MM.1S (cell line): ENCODE measurements at regions not wholly inside any gene's neighbourhood (a gene's known extent, or its start where the extent isn't known, plus 50 kb on each side); places are given as distances from the start of the nearest gene placed in this dataset.

ENCODE experiments used
- DNase-seq: peaks from one replicate; pipeline ENCODE4 v3.0.0-alpha.2; 2015
- H2AFZ ChIP-seq: fragments of 300-600 bp; sonication (generic); 2 replicates; pipeline ENCODE4 v1.6.0; 2016; ENCODE audit warnings: antibody characterized with exemption, low read length
- H3F3A ChIP-seq: fragments of 300-600 bp; sonication (generic); 2 replicates; pipeline ENCODE4 v1.6.1; 2016; ENCODE audit warnings: mild to moderate bottlenecking, antibody characterized with exemption, low read length, moderate library complexity, mixed read lengths; ENCODE audit not compliant: insufficient read depth
- H3K27ac ChIP-seq: fragments of 300-600 bp; sonication (generic); 2 replicates; pipeline ENCODE4 v1.5.1; 2016; ENCODE audit warnings: mild to moderate bottlenecking, low read length
- H3K27me3 ChIP-seq: fragments of 300-600 bp; sonication (generic); replicated peaks from 2 replicates; pipeline ENCODE4 v1.6.0; 2016; ENCODE audit warnings: low read length; ENCODE audit not compliant: insufficient read depth
- H3K36me3 ChIP-seq: fragments of 300-600 bp; sonication (generic); replicated peaks from 2 replicates; pipeline ENCODE4 v1.6.1; 2016; ENCODE audit warnings: mild to moderate bottlenecking, low read length, mixed read lengths; ENCODE audit not compliant: insufficient read depth
- H3K4me1 ChIP-seq: fragments of 300-600 bp; sonication (generic); 2 replicates; pipeline ENCODE4 v1.6.1; 2016; ENCODE audit warnings: low read length, mixed read lengths
- H3K4me2 ChIP-seq: fragments of 300-600 bp; sonication (generic); 2 replicates; pipeline ENCODE4 v1.6.0; 2016; ENCODE audit warnings: low read depth, low read length
- H3K4me3 ChIP-seq: fragments of 300-600 bp; sonication (generic); 2 replicates; pipeline ENCODE4 v1.5.1; 2016; ENCODE audit warnings: low read length, mixed read lengths
- H3K79me2 ChIP-seq: fragments of 300-600 bp; sonication (generic); 2 replicates; pipeline ENCODE4 v1.6.1; 2016; ENCODE audit warnings: mixed run types, low read length, mixed read lengths
- H3K9ac ChIP-seq: fragments of 300-600 bp; sonication (generic); 2 replicates; pipeline ENCODE4 v1.6.1; 2016; ENCODE audit warnings: low read length, mixed read lengths
- H3K9me2 ChIP-seq: fragments of 300-600 bp; sonication (generic); replicated peaks from 2 replicates; pipeline ENCODE4 v1.6.1; 2016; ENCODE audit warnings: mild to moderate bottlenecking, low read length, mixed read lengths; ENCODE audit not compliant: insufficient read depth
- H3K9me3 ChIP-seq: fragments of 300-600 bp; sonication (generic); replicated peaks from 2 replicates; pipeline ENCODE4 v1.6.1; 2016; ENCODE audit warnings: mild to moderate bottlenecking, low read length, mixed read lengths; ENCODE audit not compliant: insufficient read depth
- H4K20me1 ChIP-seq: fragments of 300-600 bp; sonication (generic); 2 replicates; pipeline ENCODE4 v1.6.1; 2016; ENCODE audit warnings: mild to moderate bottlenecking, low read length, moderate library complexity, mixed read lengths; ENCODE audit not compliant: insufficient read depth
- CTCF ChIP-seq: fragments of 300-600 bp; sonication (generic); IDR thresholded peaks from 2 replicates; pipeline ENCODE4 v1.5.1; 2016; ENCODE audit warnings: antibody characterized with exemption, low read length, mixed read lengths
- EZH2 ChIP-seq: fragments of 300-600 bp; sonication (generic); optimal IDR thresholded peaks from 2 replicates; pipeline ENCODE3; 2017; ENCODE audit warnings: low read depth, mild to moderate bottlenecking, antibody characterized with exemption, low read length, mixed read lengths
- EZH2phosphoT487 ChIP-seq: fragments of 300-600 bp; sonication (generic); IDR thresholded peaks from 2 replicates; pipeline ENCODE4 v1.6.1; 2018; ENCODE audit warnings: antibody characterized with exemption, low read length

GRCh38 chr6:76418560-76419223, 346.2 kb upstream of the IMPG1 start:
- Histone ChIP-seq H3K27me3 (no peaks in the 10 kb centered on the region), H3K4me1 (no peaks in the 10 kb centered on the region), H3K79me2 (no peaks in the 10 kb centered on the region), H3K4me2 (no peak overlapping the region), H3K27ac (no peak overlapping the region), H3F3A (no peaks in the 10 kb centered on the region), H4K20me1 (no peaks in the 10 kb centered on the region), H3K4me3 (no peak overlapping the region), H3K9ac (no peak overlapping the region), H3K9me3 (no peaks in the 10 kb centered on the region), H3K36me3 (no peaks in the 10 kb centered on the region), H2AFZ (no peak overlapping the region), H3K9me2 (no peaks in the 10 kb centered on the region)
- no peak for TF ChIP-seq CTCF
- TF ChIP-seq EZH2phosphoT487, result no peak
- no peak for TF ChIP-seq EZH2
- no peak for DNase-seq

- TF ChIP-seq EZH2 (no peak), CTCF (no peak), EZH2phosphoT487 (no peak)
- no peak for DNase-seq
- H2AFZ ChIP-seq, result no peak overlapping the region
Measured at GRCh38 chr6:76416821-76417605, 344.6 kb upstream of the IMPG1 start.

GRCh38 chr6:76403064-76403463, 330.6 kb upstream of the IMPG1 start:
- H4K20me1 ChIP-seq, result no peaks in the 10 kb centered on the region
- H3K79me2 ChIP-seq, result no peaks in the 10 kb centered on the region
- no peak overlapping the region for H3K4me3 ChIP-seq
- no peak overlapping the region for H2AFZ ChIP-seq
- H3K27me3 ChIP-seq, result no peaks in the 10 kb centered on the region
- H3F3A ChIP-seq, result no peaks in the 10 kb centered on the region
- no peaks in the 10 kb centered on the region for H3K9me2 ChIP-seq
- H3K36me3 ChIP-seq, result no peaks in the 10 kb centered on the region
- no peak overlapping the region for H3K27ac ChIP-seq
- H3K4me1 ChIP-seq, result no peaks in the 10 kb centered on the region
- DNase-seq, result no peak
- no peak overlapping the region for H3K9ac ChIP-seq
- no peak overlapping the region for H3K4me2 ChIP-seq
- no peaks in the 10 kb centered on the region for H3K9me3 ChIP-seq
- no peak for TF ChIP-seq EZH2phosphoT487
- no peak for TF ChIP-seq EZH2
- TF ChIP-seq CTCF, result no peak

More at GRCh38 chr6:76416821-76417605, 344.6 kb upstream of the IMPG1 start:
- H3K4me1 ChIP-seq, result no peaks in the 10 kb centered on the region
- no peaks in the 10 kb centered on the region for H3K27me3 ChIP-seq
- H3K36me3 ChIP-seq, result no peaks in the 10 kb centered on the region
- H4K20me1 ChIP-seq, result no peaks in the 10 kb centered on the region
- no peaks in the 10 kb centered on the region for H3K9me3 ChIP-seq
- no peaks in the 10 kb centered on the region for H3K79me2 ChIP-seq
- H3K4me2 ChIP-seq, result no peak overlapping the region
- H3K9ac ChIP-seq, result no peak overlapping the region
- H3F3A ChIP-seq, result no peaks in the 10 kb centered on the region
- no peaks in the 10 kb centered on the region for H3K9me2 ChIP-seq
- no peak overlapping the region for H3K27ac ChIP-seq
- no peak overlapping the region for H3K4me3 ChIP-seq
